GM21786 (cell line): ENCODE measurements at regions not wholly inside any gene's neighbourhood (a gene's known extent, or its start where the extent isn't known, plus 50 kb on each side); places are given as distances from the start of the nearest gene placed in this dataset.
"Not testable (repeated sequence)": the region's sequence is repeated elsewhere in the genome, so short reads cannot be mapped to it uniquely, and the experiment has no call there.

Experiments used
- ATAC-seq: cut with Tn5 transposase; IDR thresholded peaks from one replicate; pipeline ENCODE4 v1.9.1; 2021; ENCODE audit not compliant: unreplicated experiment

DNA sequence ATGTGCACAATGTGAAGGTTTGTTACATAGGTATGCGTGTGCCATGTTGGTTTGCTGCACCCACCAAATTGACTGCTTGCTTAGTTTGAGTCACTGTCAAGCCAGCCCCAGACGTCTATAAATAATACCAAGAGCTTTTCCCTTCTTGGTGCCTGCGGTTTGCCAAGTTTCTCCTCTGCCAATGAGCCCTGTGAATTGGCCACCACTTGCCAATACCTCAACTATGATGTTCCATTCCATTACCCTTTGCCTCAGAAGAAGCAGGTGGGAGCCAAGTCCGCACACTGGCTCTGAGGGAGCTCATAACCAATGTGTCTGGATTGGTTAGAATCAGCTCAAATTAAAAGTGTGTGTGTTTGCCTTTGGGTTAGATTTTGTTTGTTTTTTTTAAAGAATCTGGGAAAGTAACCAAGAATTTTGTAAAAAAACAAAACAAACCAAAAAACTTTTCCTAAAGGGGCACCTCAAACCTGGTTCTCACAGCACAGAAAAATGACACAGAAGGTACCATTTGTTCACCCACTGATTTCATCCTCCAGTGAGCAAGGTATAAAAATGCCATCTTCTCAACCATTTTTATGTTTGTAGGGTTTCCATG is 209.3 kb upstream of the PRNP start:
- no peak for ATAC-seq

DNA sequence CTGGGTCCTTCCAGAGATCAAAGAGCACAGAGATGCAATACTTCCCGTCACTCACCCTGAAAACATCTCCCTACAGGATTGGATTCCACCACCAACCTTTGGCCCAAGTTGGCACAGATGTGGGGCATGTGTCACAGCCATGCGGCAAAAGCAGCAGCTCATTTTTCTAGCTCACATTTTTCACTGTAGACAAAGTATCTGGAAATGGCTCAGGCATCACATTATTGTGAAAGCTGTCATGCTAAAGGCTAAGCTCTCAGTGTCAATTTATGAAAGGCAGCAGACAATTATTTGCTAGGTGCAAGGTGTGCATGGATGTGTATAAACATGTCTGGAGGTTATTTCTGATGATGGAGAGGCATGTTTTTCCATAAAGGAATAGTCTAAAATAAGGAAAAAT is 213.3 kb upstream of the PRNP start:
- ATAC-seq = no peak

GRCh38 chr20:4471221-4471620 is 215.0 kb upstream of the PRNP start:
- no peak for ATAC-seq

GRCh38 chr20:4470375-4470774 is 215.9 kb upstream of the PRNP start:
- no peak for ATAC-seq

DNA sequence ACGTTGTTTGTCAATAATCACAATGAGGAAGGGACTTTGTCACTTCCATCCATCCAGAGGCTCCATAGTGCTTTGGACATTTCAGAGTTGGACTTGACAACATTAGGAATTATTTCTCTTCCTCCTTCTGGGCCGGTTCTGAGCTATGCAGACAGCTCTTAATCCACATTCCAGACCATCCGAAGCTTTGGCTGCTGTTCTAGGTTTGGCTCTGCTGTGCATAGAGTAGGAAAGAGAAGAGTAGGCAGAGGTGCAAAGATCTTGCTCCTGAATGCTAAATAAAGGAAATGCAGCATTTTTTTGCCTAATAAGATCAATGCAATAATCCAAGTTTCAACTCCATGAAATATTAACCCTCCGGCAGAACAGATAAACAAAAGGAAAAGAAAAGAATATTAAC is 216.3 kb upstream of the PRNP start:
- no peak for ATAC-seq

- ATAC-seq = no peak
Measured at GRCh38 chr20:4468114-4468513, 218.1 kb upstream of the PRNP start.

DNA sequence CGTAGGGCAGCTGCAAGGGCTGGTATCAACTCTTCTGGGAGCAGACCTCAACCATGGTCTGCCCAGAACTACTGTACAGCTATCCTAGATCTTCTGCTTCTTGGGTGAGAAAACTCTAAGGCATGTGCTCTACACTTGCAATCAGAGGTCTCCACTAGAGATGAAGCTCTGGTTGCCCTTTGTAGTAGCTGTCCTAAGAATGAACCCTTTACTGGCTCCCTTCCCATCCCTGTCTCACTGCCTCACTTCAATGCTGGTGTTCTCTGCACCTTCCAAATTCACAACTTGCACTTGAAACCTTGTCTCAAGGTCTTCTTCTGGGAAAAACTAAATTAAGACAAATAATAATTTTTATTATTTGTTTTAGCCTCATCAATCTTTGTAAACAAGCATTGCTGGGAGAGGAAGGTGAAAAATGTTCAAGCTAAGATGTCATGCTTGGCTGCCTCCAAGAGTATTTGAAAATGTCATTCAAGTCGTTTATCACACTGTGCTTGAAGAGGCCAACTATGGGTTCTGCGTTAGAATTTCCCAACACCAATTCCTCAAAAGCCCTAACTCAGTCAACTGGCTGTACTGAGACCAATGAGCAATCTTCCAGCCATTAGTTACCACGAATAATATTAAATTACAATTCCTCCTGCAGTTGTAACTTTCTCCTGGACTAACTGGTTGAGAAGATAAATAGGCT is 216.9 kb upstream of the ADRA1D start:
- ATAC-seq = no peak

DNA sequence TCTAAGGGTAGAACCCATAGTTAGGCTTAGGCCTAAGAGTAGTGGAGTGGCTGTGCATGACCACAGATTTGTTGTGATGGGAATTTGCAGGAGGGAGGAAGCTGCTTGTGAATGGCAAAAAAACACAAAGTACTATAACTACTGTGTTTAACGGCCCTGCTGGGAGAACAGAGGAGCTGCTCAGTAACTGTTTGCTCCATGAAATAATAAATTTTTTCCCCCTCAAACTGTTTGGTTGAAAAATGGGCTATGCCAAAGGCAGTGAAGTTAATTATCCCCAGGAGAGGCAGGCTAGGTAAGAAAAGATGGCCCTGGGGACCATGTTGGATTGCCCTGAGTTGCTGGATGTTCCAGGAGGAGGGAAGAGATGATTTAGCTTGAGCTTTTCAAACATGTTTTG is 216.1 kb upstream of the ADRA1D start:
- ATAC-seq = no peak

GRCh38 chr20:4462801-4463200 is 213.7 kb upstream of the ADRA1D start:
- not testable (repeated sequence) for ATAC-seq

DNA sequence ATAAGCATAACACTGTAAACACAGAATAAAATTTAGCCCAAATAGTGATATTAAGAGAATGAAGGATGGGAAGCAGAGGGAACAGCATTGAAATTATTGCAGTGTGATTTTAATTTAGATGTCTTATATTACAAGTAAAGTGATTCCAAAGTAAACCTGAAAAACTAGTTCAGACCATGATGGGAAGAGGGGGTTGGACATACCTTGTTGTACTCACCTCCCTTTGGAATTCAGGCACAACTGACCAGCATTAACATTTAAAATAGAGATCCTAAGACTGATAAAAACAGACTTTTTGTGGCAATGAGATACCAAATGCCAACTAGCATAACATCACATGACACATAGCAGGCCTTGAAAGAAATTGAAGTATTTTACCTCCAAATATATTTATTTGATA is 210.0 kb upstream of the ADRA1D start:
- no peak for ATAC-seq

DNA sequence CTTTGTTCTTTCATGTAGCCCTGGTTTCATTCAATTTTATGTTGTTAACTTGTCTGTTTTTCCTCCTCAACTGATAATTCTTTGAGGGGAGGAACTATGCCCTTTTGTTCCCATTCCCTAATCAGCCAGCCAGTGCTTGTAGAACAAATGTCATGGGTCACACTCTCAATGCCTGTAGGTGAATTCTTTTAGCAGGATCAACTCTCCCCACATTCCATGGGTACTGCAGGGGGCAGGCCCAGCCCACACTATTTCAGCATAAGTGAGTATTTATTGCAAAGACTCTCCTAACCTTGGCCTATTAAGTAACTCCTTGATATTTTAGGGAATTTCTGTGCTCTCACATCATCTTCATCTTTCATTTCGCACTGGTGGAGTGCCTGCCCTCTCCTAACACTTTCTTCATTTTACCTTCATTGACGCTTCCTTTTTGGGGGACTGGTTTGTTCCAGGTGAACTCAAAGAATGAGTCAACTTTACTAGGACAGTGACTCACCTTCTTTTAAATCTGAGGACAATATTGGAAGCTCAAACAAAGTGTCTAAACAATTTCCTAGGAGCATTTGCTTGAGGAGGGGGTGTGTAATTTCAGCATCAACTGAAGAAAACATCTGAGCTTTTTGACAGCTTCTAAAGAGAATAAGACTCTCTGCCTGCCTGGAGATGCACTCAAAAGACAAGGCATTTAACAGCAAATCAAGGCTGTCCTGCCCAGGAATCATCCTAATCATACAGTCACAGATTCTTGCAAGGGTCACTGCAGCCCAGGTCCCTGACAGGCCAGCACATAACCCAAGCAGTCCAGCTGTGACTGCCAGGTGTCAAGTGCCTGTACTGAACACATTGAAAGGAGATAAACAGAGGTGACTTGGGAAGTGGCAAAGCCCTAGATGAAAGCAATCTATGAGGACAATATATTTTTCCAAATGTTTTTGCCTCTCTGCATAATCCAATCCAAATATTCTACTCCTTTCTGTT is 208.8 kb upstream of the ADRA1D start:
- no peak for ATAC-seq

GRCh38 chr20:4455996-4456395 is 206.9 kb upstream of the ADRA1D start:
- no peak for ATAC-seq

DNA sequence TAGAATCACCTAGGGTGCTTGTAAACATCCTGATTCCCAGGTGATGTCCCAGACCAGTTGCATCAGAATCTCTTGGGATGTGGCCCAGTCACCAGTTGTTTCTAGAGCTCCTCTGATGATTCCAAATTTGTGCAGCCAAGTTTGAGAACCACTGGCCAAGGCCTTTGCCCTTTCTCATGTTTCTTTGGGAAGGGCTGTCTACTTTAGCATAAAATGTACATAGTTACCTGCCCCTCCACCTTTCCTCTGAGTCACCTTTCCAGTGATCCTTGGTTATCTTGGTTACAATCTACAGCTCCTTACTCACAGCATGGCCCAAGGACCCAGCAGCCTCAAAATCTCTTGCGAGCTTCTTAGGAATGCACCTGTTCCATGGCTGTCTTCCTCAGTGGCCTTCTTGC is 206.2 kb upstream of the ADRA1D start:
- ATAC-seq = no peak

- ATAC-seq = no peak
Measured at GRCh38 chr20:4454111-4454510, 205.0 kb upstream of the ADRA1D start.

- ATAC-seq = no peak
Measured at GRCh38 chr20:4453359-4453758, 204.3 kb upstream of the ADRA1D start.

DNA sequence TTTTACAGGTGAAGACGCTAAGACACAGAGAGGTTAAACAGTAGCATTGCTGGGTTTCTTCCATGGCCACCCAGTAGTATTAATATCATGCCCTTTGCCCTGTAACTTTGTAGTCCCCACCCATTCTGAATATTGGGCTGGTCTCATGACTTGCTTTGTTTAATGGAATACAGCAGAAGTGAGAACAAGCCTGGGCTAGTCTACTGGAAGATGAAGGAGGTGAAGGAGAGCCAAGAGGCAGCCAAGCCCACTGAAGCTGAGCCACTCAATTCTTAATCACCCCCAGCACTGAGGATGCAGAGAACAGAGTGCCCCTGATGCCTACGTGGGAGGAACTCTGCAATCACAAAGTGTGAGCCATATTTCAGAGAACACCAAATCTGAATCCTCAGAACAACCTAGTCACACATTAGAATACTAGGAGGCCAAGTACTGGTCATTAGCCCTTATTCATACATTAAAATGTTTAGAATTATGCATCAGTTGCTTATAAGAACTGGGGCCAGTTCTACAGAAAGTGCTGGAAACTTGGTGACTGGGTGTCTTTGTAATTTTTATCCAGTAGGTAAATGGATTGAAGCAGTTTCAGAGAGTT is 202.5 kb upstream of the ADRA1D start:
- ATAC-seq = no peak

GRCh38 chr20:4449957-4450715 is 201.0 kb upstream of the ADRA1D start:
- ATAC-seq = no peak

DNA sequence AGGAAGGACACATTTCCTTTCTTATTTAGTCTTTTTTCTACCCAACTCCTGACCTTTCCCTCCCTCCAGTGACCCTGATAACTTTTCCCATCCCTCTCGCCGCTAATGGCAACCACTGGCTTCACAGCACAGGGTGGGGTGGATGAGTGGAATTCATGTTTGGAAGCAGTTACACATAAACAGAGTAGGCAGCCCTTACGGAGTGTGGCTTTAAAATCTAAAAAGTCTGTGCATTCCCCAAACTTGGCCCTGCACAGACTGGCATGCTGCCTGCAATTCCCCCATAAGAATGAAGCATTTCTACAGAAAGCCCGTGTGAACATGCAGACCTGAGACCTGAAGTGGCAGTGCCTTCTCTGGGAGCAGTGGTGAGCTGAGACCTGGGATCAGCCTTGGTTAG is 196.7 kb upstream of the ADRA1D start:
- ATAC-seq = no peak

DNA sequence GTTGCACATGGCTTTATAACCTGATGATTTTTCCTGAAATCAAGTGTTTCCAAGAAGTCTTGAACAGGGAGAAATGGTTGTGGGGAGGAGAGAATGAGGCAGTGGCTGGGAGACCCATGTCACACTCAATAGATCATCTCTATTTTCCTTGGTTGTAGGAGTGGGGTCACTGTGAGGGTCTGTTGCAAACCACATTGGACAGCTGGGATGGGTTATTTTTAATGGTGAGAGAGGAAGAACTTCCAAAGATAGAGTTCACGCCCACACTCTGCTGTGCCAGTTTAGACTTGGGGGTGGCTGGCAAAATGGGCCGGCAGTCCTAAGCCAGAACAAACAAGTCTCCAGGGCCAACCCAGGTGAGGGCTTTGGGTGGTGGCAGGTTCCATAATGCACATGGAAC is 196.2 kb upstream of the ADRA1D start:
- ATAC-seq = no peak

- no peak for ATAC-seq
Measured at GRCh38 chr20:4444404-4444803, 195.3 kb upstream of the ADRA1D start.

DNA sequence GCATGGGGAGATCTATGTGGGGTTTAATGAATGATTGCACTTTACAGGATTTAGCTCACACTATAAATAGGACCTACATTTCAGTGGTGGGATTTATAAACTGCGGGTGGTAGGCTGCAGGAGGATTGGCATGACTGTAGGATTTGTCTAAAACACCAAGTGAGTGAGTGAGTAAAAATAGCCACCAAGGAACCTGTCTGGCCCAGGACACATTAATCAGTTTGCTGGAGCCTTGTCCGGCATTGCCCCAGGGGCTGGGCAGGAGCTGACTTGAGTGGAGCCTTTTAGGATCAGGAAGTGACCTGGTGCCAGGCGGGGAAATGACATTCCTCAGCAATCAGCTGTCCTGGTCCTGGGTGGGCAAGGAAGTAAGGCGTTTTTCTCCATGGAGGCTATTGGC is 193.9 kb upstream of the ADRA1D start:
- no peak for ATAC-seq
